Fibroblast of mammary gland (primary cell): ENCODE measurements at regions not wholly inside any gene's neighbourhood (a gene's known extent, or its start where the extent isn't known, plus 50 kb on each side); places are given as distances from the start of the nearest gene placed in this dataset.

ENCODE experiments used
- DNase-seq: peaks from one replicate; pipeline ENCODE4 v3.0.0-alpha.2; 2010; ENCODE audit warnings: low read depth
- H3K4me3 ChIP-seq: 2 replicates; pipeline ENCODE4 v1.5.1; 2011; ENCODE audit warnings: low read depth, mild to moderate bottlenecking, low read length, moderate library complexity; ENCODE audit not compliant: control insufficient read depth
- CTCF ChIP-seq: conservative IDR thresholded peaks from 2 replicates; pipeline ENCODE4 v1.5.1; 2011; ENCODE audit warnings: low read depth, low read length, inconsistent platforms; ENCODE audit not compliant: control insufficient read depth, insufficient read depth

DNA sequence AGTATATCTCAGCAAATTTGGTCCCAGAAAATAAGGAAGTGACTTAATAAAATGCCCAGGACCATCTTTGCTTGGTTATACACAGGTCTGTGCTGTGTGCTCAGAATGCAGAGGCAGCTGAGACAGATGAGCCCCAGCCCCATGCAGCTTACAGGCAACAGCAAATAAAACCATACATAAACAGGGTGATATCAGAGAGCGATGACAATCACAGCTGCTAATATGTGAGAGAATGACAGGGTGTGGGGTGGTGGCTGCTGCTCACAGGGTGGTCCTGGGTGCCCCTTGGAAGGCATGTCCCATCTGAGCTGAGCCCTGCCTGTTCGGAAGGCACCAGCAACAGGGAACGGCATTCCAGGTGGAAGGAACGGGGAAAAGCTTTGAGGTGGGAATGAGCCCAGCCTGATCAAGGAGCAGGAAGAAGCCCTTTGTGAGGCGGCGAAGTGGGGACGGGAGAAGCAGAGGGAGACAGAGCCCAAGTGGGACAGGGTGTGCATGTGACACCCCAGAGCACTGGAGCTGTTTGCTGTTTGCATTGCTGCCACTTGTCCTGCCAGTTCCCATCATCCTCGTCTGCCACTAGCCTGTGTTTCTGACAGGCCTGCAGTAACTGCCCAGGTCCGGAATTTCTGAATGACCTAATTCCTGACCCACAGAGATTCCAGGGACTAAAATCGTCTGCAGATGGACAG, 150.5 kb downstream of the KATNIP start:
- no peak for TF ChIP-seq CTCF
- no peak for DNase-seq
- H3K4me3 ChIP-seq, result no peak overlapping the region

DNA sequence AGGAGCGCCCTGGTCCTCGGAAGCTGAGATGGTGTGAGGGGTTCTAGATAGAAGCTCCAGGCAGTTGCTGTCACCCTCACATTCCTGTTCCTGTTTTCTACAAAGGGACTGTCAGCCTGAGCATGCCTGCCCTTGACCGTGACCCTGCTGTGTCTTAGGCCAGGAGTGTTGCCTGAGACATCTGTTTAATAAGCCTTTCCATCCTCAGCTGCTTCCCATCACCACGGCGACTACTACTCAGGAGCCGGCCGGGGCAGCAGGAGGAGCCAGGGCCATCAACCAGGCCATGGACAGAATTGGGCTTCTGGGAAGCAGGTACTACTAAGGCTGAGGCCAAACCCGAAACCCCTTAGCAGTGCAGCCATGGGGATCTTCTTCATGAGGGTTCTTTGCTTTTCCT, 151.4 kb downstream of the KATNIP start:
- no peak for TF ChIP-seq CTCF
- DNase-seq, result no peak
- no peak overlapping the region for H3K4me3 ChIP-seq

GRCh38 chr16:27703121-27703520, 153.2 kb downstream of the KATNIP start:
- no peak overlapping the region for H3K4me3 ChIP-seq
- no peak for DNase-seq
- no peak for TF ChIP-seq CTCF

GRCh38 chr16:27703545-27703944, 153.6 kb downstream of the KATNIP start:
- DNase-seq, result no peak
- H3K4me3 ChIP-seq, result no peak overlapping the region
- TF ChIP-seq CTCF, result no peak

DNA sequence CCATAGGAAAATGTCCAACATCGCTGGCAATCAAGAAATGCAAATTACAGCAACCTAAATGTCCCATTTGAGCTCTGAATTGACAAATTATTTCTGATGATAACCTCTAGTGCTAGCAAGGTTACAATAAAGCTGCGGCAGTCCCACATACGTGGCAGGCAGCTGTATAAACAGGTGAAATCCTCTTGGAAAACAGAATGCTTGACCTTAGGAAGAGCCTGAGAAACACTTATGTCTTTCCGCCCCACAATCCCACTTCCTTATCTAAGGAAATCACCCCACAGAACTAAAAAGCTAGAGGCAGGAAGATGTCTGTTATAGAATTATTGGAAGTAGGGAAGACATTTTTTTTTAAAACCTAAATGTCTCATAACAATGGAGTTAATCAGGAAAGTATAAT, 154.3 kb downstream of the KATNIP start:
- TF ChIP-seq CTCF, result no peak
- no peak overlapping the region for H3K4me3 ChIP-seq
- DNase-seq, result no peak

GRCh38 chr16:27706156-27706865, 156.4 kb downstream of the KATNIP start:
- no peak for DNase-seq
- TF ChIP-seq CTCF, result no peak
- no peak overlapping the region for H3K4me3 ChIP-seq
